Activated naive CD8-positive, alpha-beta T cell treated with anti-CD3 and anti-CD28 coated beads, Interleukin-2, amount 10 ng/mL, durations not matched to agents 7 days and 5 days (primary cell): ENCODE measurements at regions not wholly inside any gene's neighbourhood (a gene's known extent, or its start where the extent isn't known, plus 50 kb on each side); places are given as distances from the start of the nearest gene placed in this dataset.
A peak's percentile ranks its signal among the peaks of the same experiment; 100 is the strongest.

ENCODE experiments used
- ATAC-seq: fragments of 150-1000 bp; cut with Tn5 transposase; one replicate; pipeline ENCODE4 v1.10.0; 2021; ENCODE audit warnings: low read depth, moderate library complexity
- POLR2A ChIA-PET: fragments of 350-600 bp; sonication (Branson Sonifier 250); formaldehyde crosslinking; loops from one replicate; lab custom pipeline; 2021; ENCODE audit warnings: antibody characterized with exemption; lab: Charles Lee
- DNase-seq: peaks from one replicate; pipeline ENCODE4 v3.0.0; 2021
- H3K27ac Mint-ChIP-seq: one replicate; pipeline ENCODE4 v1.8.0; 2022; ENCODE audit warnings: mild to moderate bottlenecking, mixed read lengths
- H3K27me3 Mint-ChIP-seq: one replicate; pipeline ENCODE4 v1.8.0; 2022; ENCODE audit warnings: mild to moderate bottlenecking, moderate library complexity, mixed read lengths
- H3K36me3 Mint-ChIP-seq: one replicate; pipeline ENCODE4 v1.8.0; 2021; ENCODE audit warnings: mild to moderate bottlenecking, mixed read lengths
- H3K4me1 Mint-ChIP-seq: one replicate; pipeline ENCODE4 v1.8.0; 2021; ENCODE audit warnings: mixed read lengths
- H3K4me3 Mint-ChIP-seq: one replicate; pipeline ENCODE4 v1.8.0; 2022; ENCODE audit warnings: mild to moderate bottlenecking, moderate library complexity, mixed read lengths
- H3K9me3 Mint-ChIP-seq: one replicate; pipeline ENCODE4 v1.8.0; 2021; ENCODE audit warnings: mixed read lengths

- Mint-ChIP-seq H3K9me3 (no peaks in the 10 kb centered on the region), H3K36me3 (no peaks in the 10 kb centered on the region), H3K4me3 (no peak overlapping the region), H3K4me1 (no peaks in the 10 kb centered on the region), H3K27ac (no peak overlapping the region), H3K27me3 (peaks cover 6% of the 10 kb centered on the region)
- DNase-seq = peak; percentile 13
- POLR2A ChIA-PET = no interaction called here
- no peak for ATAC-seq
Measured at GRCh38 chr2:239536186-239536585, 135.4 kb upstream of the HDAC4 start.

GRCh38 chr2:239535413-239536144, 134.8 kb upstream of the HDAC4 start:
- DNase-seq (no peak), ATAC-seq (no peak)
- Mint-ChIP-seq H3K4me3 (no peak overlapping the region), H3K9me3 (no peaks in the 10 kb centered on the region), H3K4me1 (no peaks in the 10 kb centered on the region), H3K36me3 (no peaks in the 10 kb centered on the region), H3K27ac (no peak overlapping the region), H3K27me3 (peaks cover 4% of the 10 kb centered on the region)
- POLR2A ChIA-PET = no interaction called here

GRCh38 chr2:239534581-239535412, 134.0 kb upstream of the HDAC4 start:
- no peaks in the 10 kb centered on the region for H3K9me3 Mint-ChIP-seq
- no peaks in the 10 kb centered on the region for H3K4me1 Mint-ChIP-seq
- H3K27ac Mint-ChIP-seq = no peak overlapping the region
- no peak for DNase-seq
- H3K36me3 Mint-ChIP-seq = no peaks in the 10 kb centered on the region
- ATAC-seq = no peak
- POLR2A ChIA-PET = no interaction called here
- H3K4me3 Mint-ChIP-seq = no peak overlapping the region
- peaks cover 5% of the 10 kb centered on the region for H3K27me3 Mint-ChIP-seq

DNA sequence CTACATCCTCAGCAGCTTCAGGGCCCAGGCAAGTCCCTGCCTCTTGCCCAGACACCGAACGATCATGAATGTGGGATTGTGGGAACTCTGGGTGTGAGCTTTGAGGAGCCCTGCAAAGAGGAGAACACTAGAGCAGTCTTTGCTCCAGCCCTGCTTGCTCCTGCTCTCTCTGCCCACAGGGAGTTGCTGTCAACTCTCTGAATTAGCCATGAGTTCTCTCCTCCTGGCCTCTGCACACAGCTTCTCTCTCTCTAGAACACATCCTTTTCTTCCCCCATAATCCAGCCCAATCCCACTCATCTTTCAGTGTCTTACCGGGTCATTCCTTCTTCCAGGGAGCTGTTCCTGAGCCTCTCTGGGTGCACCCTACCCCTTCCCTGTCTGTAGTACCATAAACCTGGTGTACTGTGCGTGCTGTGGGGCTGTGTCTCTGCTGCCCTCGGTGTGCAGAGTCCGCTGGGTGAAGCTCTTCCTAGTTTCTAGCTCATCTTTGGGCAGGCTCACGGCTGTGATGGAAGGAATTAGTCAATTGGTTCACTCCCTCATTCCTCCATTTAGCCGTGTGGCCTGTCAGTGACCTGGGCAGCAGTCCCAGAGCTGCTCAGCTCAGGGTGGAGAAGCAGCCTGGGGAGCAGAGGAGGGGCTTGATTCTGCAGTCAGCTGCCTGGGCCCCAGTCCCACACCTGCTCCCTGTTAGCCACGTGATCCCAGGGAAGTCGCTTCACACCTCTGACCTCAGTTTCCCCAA, 132.9 kb upstream of the HDAC4 start:
- no peak for ATAC-seq
- Mint-ChIP-seq H3K27ac (no peak overlapping the region), H3K4me1 (no peaks in the 10 kb centered on the region), H3K9me3 (no peaks in the 10 kb centered on the region), H3K36me3 (no peaks in the 10 kb centered on the region), H3K4me3 (no peak overlapping the region), H3K27me3 (peaks cover 5% of the 10 kb centered on the region)
- POLR2A ChIA-PET = no interaction called here
- no peak for DNase-seq

GRCh38 chr2:239532859-239533258, 132.0 kb upstream of the HDAC4 start:
- ATAC-seq = no peak
- Mint-ChIP-seq H3K27ac (no peak overlapping the region), H3K36me3 (no peaks in the 10 kb centered on the region), H3K27me3 (peaks cover 5% of the 10 kb centered on the region), H3K4me1 (no peaks in the 10 kb centered on the region), H3K9me3 (no peaks in the 10 kb centered on the region), H3K4me3 (no peak overlapping the region)
- DNase-seq = no peak
- POLR2A ChIA-PET = interaction anchor here (0.5 kb wide), 1 partner anchor 493 kb away, joined by 6 read pairs; no protein-coding TSS in a partner anchor

- ATAC-seq (no peak), DNase-seq (no peak)
- no peak overlapping the region for H3K4me3 Mint-ChIP-seq
- H3K36me3 Mint-ChIP-seq = no peaks in the 10 kb centered on the region
- H3K27ac Mint-ChIP-seq = no peak overlapping the region
- POLR2A ChIA-PET = no interaction called here
- no peaks in the 10 kb centered on the region for H3K9me3 Mint-ChIP-seq
- H3K4me1 Mint-ChIP-seq = no peaks in the 10 kb centered on the region
- H3K27me3 Mint-ChIP-seq = peaks cover 5% of the 10 kb centered on the region
Measured at GRCh38 chr2:239532250-239532649, 131.4 kb upstream of the HDAC4 start.

- no peaks in the 10 kb centered on the region for H3K36me3 Mint-ChIP-seq
- peaks cover 5% of the 10 kb centered on the region for H3K27me3 Mint-ChIP-seq
- ATAC-seq (no peak), DNase-seq (no peak)
- POLR2A ChIA-PET = no interaction called here
- H3K4me1 Mint-ChIP-seq = no peaks in the 10 kb centered on the region
- H3K4me3 Mint-ChIP-seq = no peak overlapping the region
- no peaks in the 10 kb centered on the region for H3K9me3 Mint-ChIP-seq
- H3K27ac Mint-ChIP-seq = no peak overlapping the region
Measured at GRCh38 chr2:239531456-239532241, 130.8 kb upstream of the HDAC4 start.

DNA sequence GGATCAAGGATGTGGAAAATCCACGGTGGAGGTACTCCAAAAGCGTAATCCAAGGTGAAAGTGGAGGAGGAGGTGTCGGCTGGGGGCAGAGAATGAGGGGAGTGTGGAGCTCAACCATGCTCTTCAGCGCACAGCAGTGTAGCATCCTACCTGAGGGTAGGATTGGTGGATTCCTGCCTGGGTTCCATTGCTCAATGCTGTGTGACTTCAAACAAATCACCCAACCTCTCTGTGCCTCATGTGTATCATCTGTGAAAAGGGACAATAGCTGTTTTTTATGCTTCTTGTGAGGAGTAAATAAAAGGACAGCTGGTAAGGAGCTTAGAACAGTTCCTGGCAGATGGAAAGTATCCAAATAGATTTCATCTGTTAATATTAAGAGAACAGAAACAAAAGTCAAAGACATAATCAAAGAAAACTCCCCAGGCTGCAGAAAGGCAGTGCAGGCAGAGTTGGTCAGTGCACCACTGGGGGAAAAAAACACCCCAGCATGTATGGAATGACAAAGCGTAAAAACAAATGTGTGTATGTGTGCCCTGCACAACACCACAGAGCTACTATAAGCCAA, 130.0 kb upstream of the HDAC4 start:
- Mint-ChIP-seq H3K27me3 (peaks cover 5% of the 10 kb centered on the region), H3K4me1 (no peaks in the 10 kb centered on the region), H3K27ac (no peak overlapping the region), H3K36me3 (no peaks in the 10 kb centered on the region), H3K9me3 (no peaks in the 10 kb centered on the region), H3K4me3 (no peak overlapping the region)
- POLR2A ChIA-PET = no interaction called here
- DNase-seq = no peak
- no peak for ATAC-seq

DNA sequence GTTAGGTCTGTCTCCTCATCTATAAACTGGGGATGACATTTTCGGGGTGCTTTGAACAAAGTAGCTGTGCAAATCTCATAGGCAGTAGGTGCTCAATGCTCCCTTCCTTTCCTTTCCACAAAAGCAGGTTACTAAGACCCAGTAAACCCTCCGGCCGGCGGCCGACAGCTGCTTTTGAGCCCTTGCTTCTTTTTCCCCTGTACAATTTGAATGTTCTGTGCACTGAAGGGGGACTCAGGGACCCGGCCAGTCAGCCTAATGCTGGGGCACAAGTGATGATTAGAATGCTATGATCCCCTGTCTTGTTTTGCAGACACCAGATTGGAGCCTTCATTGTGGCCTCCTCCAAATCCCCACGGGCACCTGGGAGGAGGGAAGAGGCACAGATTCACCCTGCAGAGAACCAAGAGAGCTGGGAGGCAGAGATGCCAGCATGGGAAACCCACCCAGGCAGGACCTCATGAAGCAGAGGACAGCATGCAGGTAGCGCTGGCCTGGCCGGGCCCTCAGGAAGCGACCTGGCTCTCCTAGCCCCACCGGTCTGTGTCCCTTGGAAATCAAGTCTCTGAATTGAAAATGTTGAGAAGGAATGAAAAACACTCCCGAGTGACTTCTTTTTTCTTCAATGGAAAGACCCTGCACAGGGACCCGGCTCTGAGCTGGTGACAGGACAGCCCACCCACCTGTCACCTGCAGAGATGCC, 128.6 kb upstream of the HDAC4 start:
- H3K4me1 Mint-ChIP-seq = no peaks in the 10 kb centered on the region
- no peak overlapping the region for H3K4me3 Mint-ChIP-seq
- no peak for ATAC-seq
- peaks cover 3% of the 10 kb centered on the region for H3K27me3 Mint-ChIP-seq
- DNase-seq = no peak
- no peaks in the 10 kb centered on the region for H3K9me3 Mint-ChIP-seq
- POLR2A ChIA-PET = no interaction called here
- H3K36me3 Mint-ChIP-seq = no peaks in the 10 kb centered on the region
- no peak overlapping the region for H3K27ac Mint-ChIP-seq

GRCh38 chr2:239528883-239529282, 128.1 kb upstream of the HDAC4 start:
- Mint-ChIP-seq H3K27me3 (peaks cover 3% of the 10 kb centered on the region), H3K4me3 (no peak overlapping the region), H3K36me3 (no peaks in the 10 kb centered on the region), H3K27ac (no peak overlapping the region), H3K9me3 (no peaks in the 10 kb centered on the region), H3K4me1 (no peaks in the 10 kb centered on the region)
- POLR2A ChIA-PET = no interaction called here
- no peak for ATAC-seq
- no peak for DNase-seq

- DNase-seq (no peak), ATAC-seq (no peak)
- POLR2A ChIA-PET = no interaction called here
- H3K36me3 Mint-ChIP-seq = no peaks in the 10 kb centered on the region
- H3K27ac Mint-ChIP-seq = no peak overlapping the region
- no peaks in the 10 kb centered on the region for H3K9me3 Mint-ChIP-seq
- H3K4me3 Mint-ChIP-seq = no peak overlapping the region
- no peaks in the 10 kb centered on the region for H3K4me1 Mint-ChIP-seq
- peaks cover 2% of the 10 kb centered on the region for H3K27me3 Mint-ChIP-seq
Measured at GRCh38 chr2:239528146-239528545, 127.3 kb upstream of the HDAC4 start.

- DNase-seq = no peak
- no peaks in the 10 kb centered on the region for H3K9me3 Mint-ChIP-seq
- peaks cover 2% of the 10 kb centered on the region for H3K27me3 Mint-ChIP-seq
- POLR2A ChIA-PET = no interaction called here
- no peak overlapping the region for H3K4me3 Mint-ChIP-seq
- H3K36me3 Mint-ChIP-seq = no peaks in the 10 kb centered on the region
- no peaks in the 10 kb centered on the region for H3K4me1 Mint-ChIP-seq
- ATAC-seq = no peak
- no peak overlapping the region for H3K27ac Mint-ChIP-seq
Measured at GRCh38 chr2:239526666-239527415, 126.0 kb upstream of the HDAC4 start.
